H1 (cell line): ENCODE measurements at regions not wholly inside any gene's neighbourhood (a gene's known extent, or its start where the extent isn't known, plus 50 kb on each side); places are given as distances from the start of the nearest gene placed in this dataset.

Source experiments
- CTCF ChIA-PET: fragments of 300-600 bp; sonication (Branson Sonifier 250); formaldehyde crosslinking; loops from one replicate; lab custom pipeline; 2021; ENCODE audit not compliant: partially characterized antibody; lab: Charles Lee
- POLR2A ChIA-PET: fragments of 300-600 bp; sonication (Branson Sonifier 250); formaldehyde crosslinking; loops from one replicate; lab custom pipeline; 2021; ENCODE audit warnings: inconsistent platforms; ENCODE audit not compliant: partially characterized antibody; lab: Charles Lee
- DNase-seq, 2 experiments: peaks; one replicate each; pipeline versions ENCODE4 v3.0.0 to v3.0.0-alpha.2; 2010 to 2022; ENCODE audit warnings: low spot score in 2 of 2, low read depth in 1 of 2, mixed read lengths in 1 of 2
- FAIRE-seq: peaks from 2 replicates; lab custom pipeline; 2011; peaks lifted over from hg19 to GRCh38; lab: Jason Lieb, UNC
- H2AFZ ChIP-seq: 2 replicates; pipeline ENCODE4 v1.8.1; 2012; ENCODE audit warnings: low read length, inconsistent platforms
- H2AK5ac ChIP-seq: 2 replicates; pipeline ENCODE4 v1.6.1; 2013; ENCODE audit warnings: low read depth, low read length
- H2BK120ac ChIP-seq: replicated peaks from 2 replicates; pipeline ENCODE3; 2013; ENCODE audit warnings: low read depth, low read length, inconsistent platforms
- H2BK12ac ChIP-seq: 2 replicates; pipeline ENCODE4 v1.6.1; 2013; ENCODE audit warnings: low read depth, low read length
- H2BK15ac ChIP-seq: 2 replicates; pipeline ENCODE4 v1.6.1; 2013; ENCODE audit warnings: low read length
- H2BK20ac ChIP-seq: 2 replicates; pipeline ENCODE4 v1.6.1; 2013; ENCODE audit warnings: low read length
- H2BK5ac ChIP-seq: 2 replicates; pipeline ENCODE4 v1.6.1; 2013; ENCODE audit warnings: low read depth, low read length
- H3K14ac ChIP-seq: 2 replicates; pipeline ENCODE4 v1.6.1; 2013; ENCODE audit warnings: inconsistent platforms; ENCODE audit not compliant: insufficient read length
- H3K18ac ChIP-seq: 2 replicates; pipeline ENCODE4 v1.6.1; 2013; ENCODE audit warnings: low read length; ENCODE audit errors: extremely low read depth
- H3K23ac ChIP-seq: 2 replicates; pipeline ENCODE4 v1.6.1; 2013; ENCODE audit warnings: inconsistent platforms; ENCODE audit not compliant: insufficient read length
- H3K23me2 ChIP-seq: 2 replicates; pipeline ENCODE4 v1.6.1; 2013; ENCODE audit warnings: low read depth, low read length
- H3K27ac ChIP-seq: 2 replicates; pipeline ENCODE4 v1.6.1; 2011; ENCODE audit warnings: low read depth, low read length, inconsistent platforms
- H3K27me3 ChIP-seq, 4 experiments: replicated peaks in 1 of 4; 1 replicate in 1 of 4; 2 replicates in 3 of 4; pipeline versions ENCODE4 v1.6.1 to v1.8.1; 2011 to 2013; ENCODE audit warnings: low read length in 3 of 4, mild to moderate bottlenecking in 3 of 4, inconsistent platforms in 2 of 4, mixed read lengths in 2 of 4, moderate library complexity in 1 of 4; ENCODE audit not compliant: control insufficient read depth in 3 of 4, insufficient read depth in 3 of 4; ENCODE audit errors: extremely low read depth in 1 of 4
- H3K36me3 ChIP-seq, 4 experiments: 2 replicates each; pipeline versions ENCODE4 v1.6.1 to v1.8.1; 2011 to 2013; ENCODE audit warnings: mild to moderate bottlenecking in 4 of 4, low read length in 3 of 4, moderate library complexity in 2 of 4, control low read depth in 1 of 4, inconsistent platforms in 1 of 4; ENCODE audit not compliant: insufficient read depth in 4 of 4, control insufficient read depth in 2 of 4
- H3K4ac ChIP-seq: replicated peaks from 2 replicates; pipeline ENCODE3; 2013; ENCODE audit warnings: low read length, low read depth, mixed read lengths, inconsistent platforms; ENCODE audit not compliant: insufficient read length
- H3K4me1 ChIP-seq, 4 experiments: replicated peaks in 1 of 4; 1 replicate in 1 of 4; 2 replicates in 3 of 4; pipeline versions ENCODE4 v1.6.1 to v1.8.1; 2011 to 2013; ENCODE audit warnings: low read length in 3 of 4, inconsistent platforms in 2 of 4, mixed read lengths in 1 of 4; ENCODE audit not compliant: insufficient read depth in 4 of 4, control insufficient read depth in 3 of 4
- H3K4me2 ChIP-seq, 2 experiments: 2 replicates each; pipeline versions ENCODE4 v1.6.1 to v1.8.1; 2011 to 2013; ENCODE audit warnings: low read depth in 2 of 2, low read length in 2 of 2, control low read depth in 1 of 2, inconsistent platforms in 1 of 2, mild to moderate bottlenecking in 1 of 2; ENCODE audit not compliant: insufficient read depth in 1 of 2
- H3K4me3 ChIP-seq, 4 experiments: fragments of 200-600, 300-600 bp in 1 of 4; sonication (generic), shearing (Covaris generic), sonication (Bioruptor Twin) in 1 of 4; 2 replicates each; pipeline versions ENCODE4 v1.5.1 to v1.8.1; 2011 to 2016; ENCODE audit warnings: low read length in 4 of 4, low read depth in 3 of 4, control low read depth in 2 of 4, inconsistent platforms in 2 of 4, mild to moderate bottlenecking in 2 of 4, mixed read lengths in 1 of 4, moderate library complexity in 1 of 4; ENCODE audit not compliant: insufficient read depth in 2 of 4; ENCODE audit errors: extremely low read depth in 1 of 4
- H3K56ac ChIP-seq: replicated peaks from 2 replicates; pipeline ENCODE3; 2013; ENCODE audit warnings: low read depth, mild to moderate bottlenecking, mixed read lengths, low read length, inconsistent platforms; ENCODE audit not compliant: insufficient read length
- H3K79me1 ChIP-seq: 2 replicates; pipeline ENCODE4 v1.6.1; 2013; ENCODE audit warnings: low read depth, low read length, control low read depth
- H3K79me2 ChIP-seq, 2 experiments: 2 replicates each; pipeline versions ENCODE4 v1.6.1 to v1.8.1; 2012 to 2013; ENCODE audit warnings: low read length in 2 of 2, mild to moderate bottlenecking in 2 of 2, inconsistent platforms in 1 of 2; ENCODE audit not compliant: insufficient read depth in 2 of 2, control insufficient read depth in 1 of 2
- H3K9ac ChIP-seq, 4 experiments: replicated peaks in 1 of 4; 1 replicate in 1 of 4; 2 replicates in 3 of 4; pipeline versions ENCODE4 v1.6.1 to v1.8.1; 2011 to 2013; ENCODE audit warnings: low read depth in 3 of 4, low read length in 3 of 4, control low read depth in 2 of 4, mild to moderate bottlenecking in 2 of 4, moderate library complexity in 2 of 4, inconsistent platforms in 1 of 4; ENCODE audit errors: extremely low read depth in 1 of 4
- H3K9me3 ChIP-seq, 2 experiments: 2 replicates each; pipeline versions ENCODE4 v1.6.1 to v1.8.1; 2012 to 2013; ENCODE audit warnings: mild to moderate bottlenecking in 2 of 2, moderate library complexity in 2 of 2, control low read depth in 1 of 2, inconsistent platforms in 1 of 2, low read depth in 1 of 2, low read length in 1 of 2, mixed read lengths in 1 of 2; ENCODE audit not compliant: insufficient read depth in 2 of 2
- H4K20me1 ChIP-seq, 2 experiments: replicated peaks in 1 of 2; 2 replicates each; pipeline versions ENCODE3 to v1.8.1; 2011 to 2013; ENCODE audit warnings: inconsistent platforms in 2 of 2, low read length in 2 of 2, mild to moderate bottlenecking in 1 of 2; ENCODE audit not compliant: insufficient read depth in 2 of 2, control insufficient read depth in 1 of 2
- H4K5ac ChIP-seq: 2 replicates; pipeline ENCODE4 v1.6.1; 2013; ENCODE audit warnings: low read length, low read depth, mixed read lengths, inconsistent platforms; ENCODE audit not compliant: insufficient read length
- H4K8ac ChIP-seq: 2 replicates; pipeline ENCODE4 v1.8.0; 2013; ENCODE audit warnings: mild to moderate bottlenecking, moderate library complexity, low read length, inconsistent platforms; ENCODE audit not compliant: insufficient read depth; ENCODE audit errors: extremely low read depth
- H4K91ac ChIP-seq: replicated peaks from 2 replicates; pipeline ENCODE3; 2013; ENCODE audit warnings: low read length, mixed read lengths, inconsistent platforms; ENCODE audit not compliant: insufficient read length
- RAD21 ChIP-seq, 2 experiments: IDR thresholded peaks in 1 of 2; conservative IDR thresholded peaks in 1 of 2; 2 replicates each; pipeline ENCODE4 v1.6.1; 2011; ENCODE audit warnings: low read depth in 2 of 2, low read length in 2 of 2, improper control_type of control experiment in 1 of 2, inconsistent platforms in 1 of 2, mild to moderate bottlenecking in 1 of 2, moderate library complexity in 1 of 2
- TAF1 ChIP-seq: IDR thresholded peaks from 2 replicates; pipeline ENCODE4 v1.6.1; 2011; ENCODE audit warnings: mild to moderate bottlenecking, low read depth, low read length
- TCF12 ChIP-seq: IDR thresholded peaks from 2 replicates; pipeline ENCODE4 v1.6.1; 2011; ENCODE audit warnings: low read depth, mild to moderate bottlenecking, low read length

DNA sequence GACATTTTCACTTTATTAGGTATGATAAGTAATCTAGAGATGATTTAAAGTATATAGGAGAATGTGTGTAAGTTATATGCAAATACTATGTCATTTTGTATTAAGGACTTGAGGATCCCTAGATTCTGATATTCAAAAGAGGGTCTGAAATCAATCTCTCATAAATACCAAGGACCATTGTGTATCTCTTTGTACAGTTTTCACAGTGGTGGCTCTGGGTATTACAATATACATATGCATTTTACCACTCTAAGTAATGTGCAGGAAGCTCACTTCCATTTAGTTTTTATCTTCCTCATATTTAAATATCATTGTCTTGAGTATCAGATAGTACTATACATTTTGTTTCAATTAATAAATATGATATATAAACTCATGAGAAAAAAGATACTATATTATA lies 862.6 kb upstream of the PCDH20 start:
- no peak for FAIRE-seq
- H3K9ac ChIP-seq = no peak overlapping the region
- no peak overlapping the region for H3K4ac ChIP-seq
- no peak overlapping the region for H3K56ac ChIP-seq
- H3K4me2 ChIP-seq = no peak overlapping the region
- H3K36me3 ChIP-seq = no peaks in the 10 kb centered on the region
- no peak overlapping the region for H4K8ac ChIP-seq
- H2AK5ac ChIP-seq = no peak overlapping the region
- H3K14ac ChIP-seq = no peak overlapping the region
- no peak overlapping the region for H4K91ac ChIP-seq
- H3K9me3 ChIP-seq = peaks cover 5 to 6% of the 10 kb centered on the region in 2 experiments; a peak in 2 of 4 replicates
- H3K23ac ChIP-seq = no peak overlapping the region
- H2BK120ac ChIP-seq = no peak overlapping the region
- H3K18ac ChIP-seq = no peak overlapping the region
- H3K79me2 ChIP-seq = no peaks in the 10 kb centered on the region
- no peaks in the 10 kb centered on the region for H3K79me1 ChIP-seq
- no peaks in the 10 kb centered on the region for H3K27me3 ChIP-seq
- H3K4me3 ChIP-seq = no peak overlapping the region
- H2BK12ac ChIP-seq = no peak overlapping the region
- ChIA-PET CTCF (no interaction called here), POLR2A (no interaction called here)
- no peak overlapping the region for H4K5ac ChIP-seq
- H2BK20ac ChIP-seq = no peak overlapping the region
- H3K23me2 ChIP-seq = no peaks in the 10 kb centered on the region
- H3K27ac ChIP-seq = no peak overlapping the region
- no peaks in the 10 kb centered on the region for H3K4me1 ChIP-seq
- H2BK15ac ChIP-seq = no peak overlapping the region
- no peak for DNase-seq
- TF ChIP-seq TCF12 = no peak
- TF ChIP-seq TAF1 = no peak
- no peak for TF ChIP-seq RAD21 (IDR thresholded peaks at IDR 0.05 in 1 of 2, conservative IDR thresholded peaks at IDR 0.05 in 1 of 2; ENCODE audit: low read depth in 2 of 2, low read length in 2 of 2)
- no peaks in the 10 kb centered on the region for H4K20me1 ChIP-seq
- no peak overlapping the region for H2BK5ac ChIP-seq
- no peak overlapping the region for H2AFZ ChIP-seq
